LNCaP clone FGC (cell line): ENCODE measurements at regions not wholly inside any gene's neighbourhood (a gene's known extent, or its start where the extent isn't known, plus 50 kb on each side); places are given as distances from the start of the nearest gene placed in this dataset.

Experiments used
- DNase-seq: peaks from one replicate; pipeline ENCODE4 v3.0.0-alpha.2; 2011; ENCODE audit warnings: low read depth
- H3K4me3 ChIP-seq: 2 replicates; pipeline ENCODE4 v1.5.1; 2011; ENCODE audit warnings: mild to moderate bottlenecking, low read depth, low read length, control low read depth
- TF ChIP-seq, protein P1 (sequence below): IDR thresholded peaks from 2 replicates; pipeline ENCODE4 v1.5.1; 2012; ENCODE audit warnings: mild to moderate bottlenecking; ENCODE audit not compliant: control insufficient read depth, insufficient read depth; ENCODE audit errors: extremely low read depth

DNA sequence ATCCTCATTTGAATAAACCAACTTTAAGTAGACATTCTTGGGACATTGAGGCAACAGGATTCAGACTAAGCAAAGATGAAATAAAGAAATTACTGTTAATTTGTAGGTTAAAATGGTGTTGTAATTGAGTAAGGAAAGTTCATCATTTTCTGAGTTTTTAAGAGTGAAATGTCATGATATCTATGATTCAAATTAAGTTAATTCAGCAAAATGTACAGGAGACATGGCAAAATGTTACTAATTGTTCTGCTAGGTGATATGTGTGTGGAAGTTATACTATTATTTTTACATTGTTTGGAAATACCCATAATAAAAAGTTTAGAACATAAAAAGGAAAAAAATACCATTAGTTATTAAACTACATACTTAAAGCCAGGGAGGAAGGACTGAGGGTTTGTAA lies 55.0 kb upstream of the EGLN3 start:
- DNase-seq = no peak
- no peak overlapping the region for H3K4me3 ChIP-seq
- TF ChIP-seq, protein P1, sequence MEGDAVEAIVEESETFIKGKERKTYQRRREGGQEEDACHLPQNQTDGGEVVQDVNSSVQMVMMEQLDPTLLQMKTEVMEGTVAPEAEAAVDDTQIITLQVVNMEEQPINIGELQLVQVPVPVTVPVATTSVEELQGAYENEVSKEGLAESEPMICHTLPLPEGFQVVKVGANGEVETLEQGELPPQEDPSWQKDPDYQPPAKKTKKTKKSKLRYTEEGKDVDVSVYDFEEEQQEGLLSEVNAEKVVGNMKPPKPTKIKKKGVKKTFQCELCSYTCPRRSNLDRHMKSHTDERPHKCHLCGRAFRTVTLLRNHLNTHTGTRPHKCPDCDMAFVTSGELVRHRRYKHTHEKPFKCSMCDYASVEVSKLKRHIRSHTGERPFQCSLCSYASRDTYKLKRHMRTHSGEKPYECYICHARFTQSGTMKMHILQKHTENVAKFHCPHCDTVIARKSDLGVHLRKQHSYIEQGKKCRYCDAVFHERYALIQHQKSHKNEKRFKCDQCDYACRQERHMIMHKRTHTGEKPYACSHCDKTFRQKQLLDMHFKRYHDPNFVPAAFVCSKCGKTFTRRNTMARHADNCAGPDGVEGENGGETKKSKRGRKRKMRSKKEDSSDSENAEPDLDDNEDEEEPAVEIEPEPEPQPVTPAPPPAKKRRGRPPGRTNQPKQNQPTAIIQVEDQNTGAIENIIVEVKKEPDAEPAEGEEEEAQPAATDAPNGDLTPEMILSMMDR = no peak

GRCh38 chr14:34004881-34005280 lies 54.0 kb upstream of the EGLN3 start:
- TF ChIP-seq, protein P1 = no peak
- H3K4me3 ChIP-seq = no peak overlapping the region
- no peak for DNase-seq

DNA sequence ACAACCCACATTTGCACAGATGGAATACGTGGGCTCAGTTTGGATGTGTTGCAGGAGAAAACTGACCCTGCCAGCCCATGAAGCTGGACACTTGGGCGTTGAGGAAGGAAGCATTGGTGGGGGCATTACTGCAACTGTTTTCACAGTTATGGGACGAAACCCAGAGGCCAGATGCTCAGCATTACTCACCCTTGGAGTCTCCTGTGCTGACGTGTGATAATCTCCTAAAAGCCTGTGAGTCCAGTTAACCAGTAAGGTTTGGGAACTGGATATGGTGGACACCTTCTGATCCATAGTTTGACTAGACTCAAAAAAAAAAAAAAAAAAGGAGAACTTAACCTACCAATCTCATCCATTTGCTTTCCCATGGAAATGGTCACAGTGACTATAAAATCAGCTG lies 52.8 kb upstream of the EGLN3 start:
- H3K4me3 ChIP-seq = no peak overlapping the region
- TF ChIP-seq, protein P1 = no peak
- DNase-seq = no peak

DNA sequence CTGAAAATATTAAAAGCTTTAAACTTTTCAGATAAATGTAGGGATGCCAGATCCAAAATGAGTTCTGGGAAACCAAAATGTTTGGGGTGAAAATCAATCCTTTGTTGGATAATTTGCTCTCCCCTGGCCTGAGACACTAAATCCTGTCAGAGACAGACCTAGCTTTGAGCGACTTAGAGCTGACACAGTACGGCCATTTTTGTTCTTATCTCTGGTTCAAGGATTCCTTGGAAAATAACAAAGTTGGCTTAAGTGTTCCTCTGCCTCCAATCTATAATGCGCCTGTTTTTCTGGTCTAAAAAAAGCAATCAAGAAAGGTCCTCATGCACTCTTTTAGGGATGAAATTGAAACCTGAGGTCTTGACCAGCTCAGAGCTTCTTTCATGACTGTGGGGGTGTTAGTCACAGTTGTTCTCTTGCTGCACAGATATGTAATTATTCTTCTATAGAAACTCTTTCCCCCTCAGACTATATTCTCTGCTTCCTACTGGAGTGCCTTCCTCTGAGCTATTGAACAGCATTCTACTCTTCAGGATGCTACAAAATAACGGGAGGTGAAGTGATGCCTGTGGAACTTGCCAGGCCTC lies 52.3 kb upstream of the EGLN3 start:
- DNase-seq = no peak
- H3K4me3 ChIP-seq = no peak overlapping the region
- TF ChIP-seq, protein P1 = no peak
